ENCODE measurements at regions not wholly inside any gene's neighbourhood (a gene's known extent, or its start where the extent isn't known, plus 50 kb on each side); places are given as distances from the start of the nearest gene placed in this dataset.

DNA sequence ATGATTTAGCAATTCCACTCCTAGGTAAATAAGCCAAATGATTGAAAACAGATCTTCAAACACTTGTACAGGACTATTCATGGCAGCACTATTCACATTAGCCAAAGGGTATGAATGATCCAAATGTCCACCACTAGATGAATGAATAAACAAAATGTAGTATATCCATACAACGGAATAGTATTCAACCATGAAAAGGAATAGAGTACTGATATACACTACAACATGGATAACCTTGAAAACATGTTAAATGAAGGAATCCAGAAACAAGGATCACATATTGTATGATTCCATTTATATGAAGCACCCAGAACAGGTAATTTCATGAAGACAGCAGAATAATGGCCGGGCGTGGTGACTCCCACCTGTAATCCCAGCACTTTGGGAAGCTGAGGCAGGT lies 78.2 kb upstream of the IGF1R start:
- no peaks in the 10 kb centered on the region for H3K9me2 ChIP-seq (ENCODE audit: low read depth, low read length)
- H4K20me1 ChIP-seq (ENCODE audit: insufficient read depth, low read length) = no peaks in the 10 kb centered on the region
- no peak overlapping the region for H3K4me2 ChIP-seq (ENCODE audit: low read length)
- H3K9ac ChIP-seq (ENCODE audit: low read length) = no peak overlapping the region
- H3K36me3 ChIP-seq (ENCODE audit: insufficient read depth, low read length) = no peaks in the 10 kb centered on the region
- no peak overlapping the region for H2AFZ ChIP-seq (ENCODE audit: low read length)
- TF ChIP-seq, protein P1, sequence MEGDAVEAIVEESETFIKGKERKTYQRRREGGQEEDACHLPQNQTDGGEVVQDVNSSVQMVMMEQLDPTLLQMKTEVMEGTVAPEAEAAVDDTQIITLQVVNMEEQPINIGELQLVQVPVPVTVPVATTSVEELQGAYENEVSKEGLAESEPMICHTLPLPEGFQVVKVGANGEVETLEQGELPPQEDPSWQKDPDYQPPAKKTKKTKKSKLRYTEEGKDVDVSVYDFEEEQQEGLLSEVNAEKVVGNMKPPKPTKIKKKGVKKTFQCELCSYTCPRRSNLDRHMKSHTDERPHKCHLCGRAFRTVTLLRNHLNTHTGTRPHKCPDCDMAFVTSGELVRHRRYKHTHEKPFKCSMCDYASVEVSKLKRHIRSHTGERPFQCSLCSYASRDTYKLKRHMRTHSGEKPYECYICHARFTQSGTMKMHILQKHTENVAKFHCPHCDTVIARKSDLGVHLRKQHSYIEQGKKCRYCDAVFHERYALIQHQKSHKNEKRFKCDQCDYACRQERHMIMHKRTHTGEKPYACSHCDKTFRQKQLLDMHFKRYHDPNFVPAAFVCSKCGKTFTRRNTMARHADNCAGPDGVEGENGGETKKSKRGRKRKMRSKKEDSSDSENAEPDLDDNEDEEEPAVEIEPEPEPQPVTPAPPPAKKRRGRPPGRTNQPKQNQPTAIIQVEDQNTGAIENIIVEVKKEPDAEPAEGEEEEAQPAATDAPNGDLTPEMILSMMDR (IDR thresholded peaks at IDR 0.05; ENCODE audit: low read length) = no peak
- TF ChIP-seq EZH2 (IDR thresholded peaks at IDR 0.05; ENCODE audit: borderline replicate concordance, low read length) = no peak
- no peaks in the 10 kb centered on the region for H3K27me3 ChIP-seq (ENCODE audit: insufficient read depth, low read length)
- H3F3A ChIP-seq (ENCODE audit: insufficient read depth, low read length) = no peaks in the 10 kb centered on the region
- no peaks in the 10 kb centered on the region for H3K9me3 ChIP-seq (ENCODE audit: low read length)
- H3K4me3 ChIP-seq (ENCODE audit: low read depth, low read length, poor library complexity, severe bottlenecking) = no peak overlapping the region
- no peak overlapping the region for H3K27ac ChIP-seq (ENCODE audit: low read depth, low read length, poor library complexity, severe bottlenecking)
- no peaks in the 10 kb centered on the region for H3K79me2 ChIP-seq (ENCODE audit: insufficient read depth, low read length)
- no peaks in the 10 kb centered on the region for H3K4me1 ChIP-seq (ENCODE audit: insufficient read depth, low read length, severe bottlenecking)

DNA sequence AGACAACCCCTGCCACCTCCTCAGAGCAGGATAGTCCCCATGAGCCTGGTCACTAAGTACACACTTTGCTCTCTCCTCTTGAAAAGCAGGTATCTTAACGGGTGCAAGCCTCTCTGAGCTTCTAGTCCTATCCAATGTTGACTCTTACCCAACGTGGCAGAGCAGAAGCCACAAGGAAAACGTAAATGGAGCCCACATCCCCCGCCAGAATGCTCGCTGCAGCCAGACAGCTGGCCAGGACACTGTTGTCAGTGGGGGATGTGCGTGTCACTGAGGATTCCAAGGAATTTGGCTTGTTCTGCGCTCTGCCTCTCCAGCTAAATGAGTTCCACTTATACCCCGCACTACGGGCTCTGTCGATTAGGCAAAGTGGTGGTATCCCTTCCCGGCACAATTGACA lies 67.8 kb upstream of the IGF1R start:
- Histone ChIP-seq H3K79me2 (ENCODE audit: insufficient read depth, low read length) (no peaks in the 10 kb centered on the region), H3K9me2 (ENCODE audit: low read depth, low read length) (no peaks in the 10 kb centered on the region), H3K9ac (ENCODE audit: low read length) (no peak overlapping the region), H2AFZ (ENCODE audit: low read length) (no peak overlapping the region), H4K20me1 (ENCODE audit: insufficient read depth, low read length) (no peaks in the 10 kb centered on the region), H3K27me3 (ENCODE audit: insufficient read depth, low read length) (peaks cover 4% of the 10 kb centered on the region; the same call in 1 of the 2 replicates), H3K4me3 (ENCODE audit: low read depth, low read length, poor library complexity, severe bottlenecking) (no peak overlapping the region), H3K27ac (ENCODE audit: low read depth, low read length, poor library complexity, severe bottlenecking) (no peak overlapping the region), H3F3A (ENCODE audit: insufficient read depth, low read length) (no peaks in the 10 kb centered on the region), H3K4me2 (ENCODE audit: low read length) (no peak overlapping the region), H3K4me1 (ENCODE audit: insufficient read depth, low read length, severe bottlenecking) (no peaks in the 10 kb centered on the region), H3K36me3 (ENCODE audit: insufficient read depth, low read length) (no peaks in the 10 kb centered on the region), H3K9me3 (ENCODE audit: low read length) (no peaks in the 10 kb centered on the region)
- TF ChIP-seq, protein P1 (IDR thresholded peaks at IDR 0.05; ENCODE audit: low read length) = no peak
- no peak for TF ChIP-seq EZH2 (IDR thresholded peaks at IDR 0.05; ENCODE audit: borderline replicate concordance, low read length)

DNA sequence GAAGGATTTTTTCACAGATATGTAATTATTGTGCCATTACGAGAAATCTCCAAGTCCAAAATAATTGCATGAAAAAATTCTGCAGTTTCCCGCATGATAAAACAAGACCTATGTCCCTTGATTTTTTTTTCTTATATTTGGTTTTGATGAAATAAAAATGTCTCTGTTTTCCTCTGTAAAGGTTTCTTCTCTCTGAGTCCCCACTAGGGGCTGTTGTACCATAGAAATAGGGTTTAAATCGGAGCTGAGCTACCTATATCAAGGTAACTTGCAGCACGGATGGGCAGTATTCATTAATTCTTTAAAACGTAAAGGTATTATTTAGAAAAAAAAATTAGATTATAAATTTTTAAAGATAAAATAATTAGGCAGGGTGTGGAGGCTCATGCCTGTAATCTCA lies 66.6 kb upstream of the IGF1R start:
- Histone ChIP-seq H3K4me2 (ENCODE audit: low read length) (no peak overlapping the region), H3F3A (ENCODE audit: insufficient read depth, low read length) (no peaks in the 10 kb centered on the region), H3K9ac (ENCODE audit: low read length) (no peak overlapping the region), H3K27ac (ENCODE audit: low read depth, low read length, poor library complexity, severe bottlenecking) (no peak overlapping the region), H4K20me1 (ENCODE audit: insufficient read depth, low read length) (no peaks in the 10 kb centered on the region), H2AFZ (ENCODE audit: low read length) (no peak overlapping the region), H3K79me2 (ENCODE audit: insufficient read depth, low read length) (no peaks in the 10 kb centered on the region), H3K4me1 (ENCODE audit: insufficient read depth, low read length, severe bottlenecking) (no peaks in the 10 kb centered on the region), H3K9me3 (ENCODE audit: low read length) (no peaks in the 10 kb centered on the region), H3K36me3 (ENCODE audit: insufficient read depth, low read length) (no peaks in the 10 kb centered on the region), H3K9me2 (ENCODE audit: low read depth, low read length) (no peaks in the 10 kb centered on the region), H3K27me3 (ENCODE audit: insufficient read depth, low read length) (peaks cover 4% of the 10 kb centered on the region; the same call in 1 of the 2 replicates), H3K4me3 (ENCODE audit: low read depth, low read length, poor library complexity, severe bottlenecking) (no peak overlapping the region)
- no peak for TF ChIP-seq EZH2 (IDR thresholded peaks at IDR 0.05; ENCODE audit: borderline replicate concordance, low read length)
- TF ChIP-seq, protein P1 (IDR thresholded peaks at IDR 0.05; ENCODE audit: low read length) = peak; percentile 15; the same call in 1 of the 2 replicates
